ENCODE measurements at regions not wholly inside any gene's neighbourhood (a gene's known extent, or its start where the extent isn't known, plus 50 kb on each side); places are given as distances from the start of the nearest gene placed in this dataset.
"Not testable (repeated sequence)": the region's sequence is repeated elsewhere in the genome, so short reads cannot be mapped to it uniquely, and the experiment has no call there.

- no peak for DNase-seq (ENCODE audit: low spot score)
Observed at GRCh38 chr13:74298923-74299322, 164.7 kb upstream of the KLF12 start.

DNA sequence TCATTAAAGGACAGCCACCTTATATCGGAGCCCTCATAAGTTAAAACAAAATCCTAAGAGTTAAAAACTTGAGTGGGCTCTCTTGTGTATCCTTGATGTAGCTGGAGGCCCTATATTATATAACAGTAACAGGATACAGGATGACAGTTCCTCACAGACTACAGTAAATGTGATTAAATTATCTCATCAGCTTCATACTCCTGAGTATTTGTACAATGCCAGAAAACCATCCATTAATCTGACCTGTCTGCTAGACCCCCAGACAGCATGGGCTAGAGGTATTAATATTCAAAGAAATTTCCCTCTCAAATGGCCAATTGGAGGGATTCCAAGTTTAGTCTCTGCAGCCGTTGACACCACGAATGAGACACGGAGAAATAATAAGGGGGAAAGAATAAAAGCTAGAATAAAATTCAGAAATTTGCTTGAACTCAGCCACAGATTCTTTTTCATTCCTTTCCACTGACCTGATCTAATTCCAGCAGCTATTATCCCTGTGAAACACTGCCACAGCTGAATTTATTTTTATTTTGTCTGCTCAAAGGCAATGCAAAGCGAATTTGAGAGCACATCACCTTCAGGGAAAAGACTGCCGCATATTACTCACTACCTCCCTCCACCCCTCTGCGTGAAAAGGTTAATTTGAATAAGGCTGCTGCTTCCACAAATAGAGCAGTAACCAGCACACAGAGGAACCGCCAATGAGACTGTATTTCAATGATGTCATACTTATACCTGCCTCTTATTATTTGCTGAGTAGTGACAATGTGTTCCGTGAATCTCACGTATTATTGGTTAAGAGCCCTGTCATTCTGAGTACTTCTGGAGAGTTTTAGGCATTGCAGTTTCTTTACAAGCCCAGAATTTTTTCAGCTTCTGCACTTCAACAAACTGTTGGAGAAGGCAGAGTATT lies 155.9 kb upstream of the KLF12 start:
- peak; percentile 73 for DNase-seq (ENCODE audit: low spot score)

DNA sequence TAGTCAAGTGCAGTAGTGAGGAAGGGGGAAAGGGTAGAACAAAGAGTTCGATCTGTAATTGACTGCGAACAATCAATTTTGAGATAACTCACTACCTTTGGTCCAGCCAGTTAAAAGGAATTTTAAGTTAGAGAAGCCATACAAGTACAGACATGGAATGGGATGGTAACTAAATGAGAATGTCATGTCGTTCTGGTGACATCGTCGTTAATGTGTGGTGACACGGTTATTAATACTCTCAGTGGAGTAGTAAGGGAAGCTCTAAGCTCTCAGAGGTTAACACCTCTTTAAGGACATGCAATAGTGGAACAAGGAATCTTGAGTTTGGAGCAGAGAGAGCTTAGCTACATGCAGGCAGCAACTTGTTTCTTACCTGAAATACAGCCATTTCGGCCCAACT lies 154.9 kb upstream of the KLF12 start:
- DNase-seq (ENCODE audit: low spot score) = peak; percentile 34

- peak; percentile 87 for DNase-seq (ENCODE audit: low spot score)
Observed at GRCh38 chr13:74288361-74288911, 154.2 kb upstream of the KLF12 start.

DNA sequence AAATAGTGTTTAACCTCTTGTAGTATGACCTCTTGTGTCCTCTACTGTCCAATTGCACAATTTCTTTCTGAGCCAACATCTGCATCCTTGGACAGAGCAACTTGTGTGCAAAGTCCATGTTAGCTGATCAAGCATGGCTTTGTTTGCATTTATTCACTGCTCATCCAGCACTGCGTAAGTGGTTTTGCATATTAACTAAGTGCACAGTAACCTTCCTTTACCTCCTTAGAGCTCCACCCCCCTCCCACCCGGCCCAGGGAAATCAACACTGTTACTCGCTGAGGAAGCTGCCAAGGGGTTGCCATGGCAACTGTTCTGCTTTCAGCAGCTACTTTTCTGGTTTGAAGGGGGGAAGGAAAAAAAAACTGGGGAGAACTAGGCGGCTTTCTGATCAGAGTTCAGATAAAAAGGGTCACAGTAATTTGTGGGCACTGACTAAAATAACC lies 153.5 kb upstream of the KLF12 start:
- DNase-seq (ENCODE audit: low spot score) = peak; percentile 98

DNA sequence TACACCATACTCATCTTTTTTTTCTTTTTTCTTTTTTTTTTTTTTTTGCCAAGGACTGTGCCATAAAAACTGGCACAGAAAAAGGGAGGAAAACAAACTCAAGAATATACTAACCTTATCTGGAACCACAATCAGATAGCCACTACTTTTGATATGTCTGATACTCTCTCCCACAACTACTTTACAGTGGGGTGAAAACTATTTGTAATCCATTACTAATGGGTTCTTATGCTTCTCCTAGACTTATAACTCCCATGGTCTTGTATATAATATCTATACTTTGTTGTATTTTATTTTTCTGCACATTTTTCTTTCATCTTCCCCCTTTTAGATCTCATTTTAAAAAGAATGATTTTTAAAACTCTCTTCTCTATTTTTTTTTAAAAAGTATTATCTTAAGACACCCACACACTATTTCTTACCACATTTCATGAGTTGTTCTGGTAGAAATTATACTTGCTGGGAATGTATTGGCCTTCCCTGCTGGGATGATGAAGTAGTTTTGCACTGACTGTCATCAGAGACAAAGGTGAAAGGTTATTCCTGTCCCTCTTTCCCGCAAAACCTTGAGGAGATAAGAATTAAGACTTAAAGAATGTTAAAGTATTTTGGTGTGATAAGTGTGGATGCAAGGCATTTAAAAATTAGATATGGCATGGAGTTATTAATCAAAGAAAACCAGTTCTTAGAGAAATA lies 146.7 kb upstream of the KLF12 start:
- no peak for DNase-seq (ENCODE audit: low spot score)

DNA sequence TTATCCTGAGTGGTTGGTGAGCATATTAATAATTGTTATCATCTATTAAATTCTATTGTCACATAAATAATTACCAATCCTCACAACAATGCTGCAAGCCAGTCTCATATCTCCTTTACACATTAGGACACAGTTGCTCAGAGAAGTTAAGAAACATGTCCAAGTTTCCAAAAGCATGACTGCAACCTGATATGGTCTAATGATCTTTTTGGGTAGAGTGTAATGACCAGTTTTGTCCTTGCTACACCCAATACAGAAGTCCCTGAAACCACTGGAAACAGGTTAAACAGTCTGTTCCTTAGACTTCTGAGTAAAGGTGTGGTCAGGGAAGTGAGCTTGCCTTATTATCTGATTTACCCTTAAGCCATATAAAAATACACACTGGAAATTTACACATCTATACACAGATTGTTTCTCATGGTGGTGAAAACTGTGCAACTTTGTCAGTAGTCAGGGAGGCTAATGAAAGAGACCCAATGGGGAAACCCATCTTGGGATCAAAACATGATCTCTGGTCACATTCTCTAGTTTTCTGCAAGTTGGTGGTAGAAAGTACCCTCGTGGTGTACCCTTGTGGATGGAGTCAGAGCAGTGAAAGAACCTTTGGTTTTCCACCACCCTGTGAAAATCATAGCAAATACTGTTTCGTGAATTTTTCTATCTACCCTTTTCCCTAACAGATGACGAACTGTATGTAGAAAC lies 146.0 kb upstream of the KLF12 start:
- DNase-seq (ENCODE audit: low spot score) = no peak

- DNase-seq (ENCODE audit: low spot score) = no peak
Observed at GRCh38 chr13:74278901-74279300, 144.7 kb upstream of the KLF12 start.

GRCh38 chr13:74274916-74275315 lies 140.7 kb upstream of the KLF12 start:
- no peak for DNase-seq (ENCODE audit: low spot score)

- DNase-seq (ENCODE audit: low spot score) = no peak
Observed at GRCh38 chr13:74273581-74273980, 139.4 kb upstream of the KLF12 start.

GRCh38 chr13:74272826-74273225 lies 138.6 kb upstream of the KLF12 start:
- DNase-seq (ENCODE audit: low spot score) = no peak

DNA sequence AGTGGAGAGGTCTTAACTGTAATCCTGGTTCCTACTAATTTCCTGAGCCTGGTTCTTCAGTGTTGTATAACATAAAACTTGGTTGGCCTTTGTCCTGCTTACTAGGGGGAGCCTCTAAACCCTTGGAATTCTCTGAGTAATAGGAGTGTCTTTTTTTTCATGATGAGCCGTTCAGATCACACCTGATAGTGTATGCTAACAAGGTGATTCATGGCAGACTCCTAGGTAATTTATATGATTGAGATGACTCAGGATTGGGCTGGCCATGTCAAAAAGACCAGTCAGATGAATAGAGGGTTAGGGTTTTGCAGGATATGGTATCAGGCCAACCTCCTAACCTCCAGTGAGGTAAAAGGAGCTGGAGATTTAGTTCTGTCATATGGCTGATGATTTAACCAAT lies 135.8 kb upstream of the KLF12 start:
- peak; percentile 61 for DNase-seq (ENCODE audit: low spot score)

- DNase-seq (ENCODE audit: low spot score) = no peak
Observed at GRCh38 chr13:74266861-74267260, 132.7 kb upstream of the KLF12 start.

GRCh38 chr13:74266309-74266708 lies 132.1 kb upstream of the KLF12 start:
- DNase-seq (ENCODE audit: low spot score) = no peak

GRCh38 chr13:74264333-74264732 lies 130.1 kb upstream of the KLF12 start:
- DNase-seq (ENCODE audit: low spot score) = no peak

DNA sequence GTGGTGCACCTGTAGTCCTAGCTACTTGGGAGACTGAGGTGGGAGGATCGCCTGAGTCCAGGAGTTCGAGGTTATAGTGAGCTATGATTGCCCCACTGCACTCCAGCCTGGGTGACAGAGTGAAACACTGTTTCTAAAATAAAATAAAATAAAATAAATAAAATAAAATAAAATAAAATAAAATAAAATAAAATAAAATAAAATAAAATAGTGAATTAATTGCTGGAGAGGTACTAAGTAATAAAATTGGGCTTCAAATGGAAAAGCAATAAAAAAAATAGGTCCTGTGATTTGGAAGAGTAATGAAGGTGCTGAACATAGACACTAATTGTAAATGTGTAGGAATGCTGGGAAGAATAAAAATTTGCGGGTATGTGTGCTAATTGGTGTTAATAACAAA lies 126.2 kb upstream of the KLF12 start:
- not testable (repeated sequence) for DNase-seq (ENCODE audit: low spot score)

GRCh38 chr13:74259641-74260040 lies 125.4 kb upstream of the KLF12 start:
- DNase-seq (ENCODE audit: low spot score) = no peak

DNA sequence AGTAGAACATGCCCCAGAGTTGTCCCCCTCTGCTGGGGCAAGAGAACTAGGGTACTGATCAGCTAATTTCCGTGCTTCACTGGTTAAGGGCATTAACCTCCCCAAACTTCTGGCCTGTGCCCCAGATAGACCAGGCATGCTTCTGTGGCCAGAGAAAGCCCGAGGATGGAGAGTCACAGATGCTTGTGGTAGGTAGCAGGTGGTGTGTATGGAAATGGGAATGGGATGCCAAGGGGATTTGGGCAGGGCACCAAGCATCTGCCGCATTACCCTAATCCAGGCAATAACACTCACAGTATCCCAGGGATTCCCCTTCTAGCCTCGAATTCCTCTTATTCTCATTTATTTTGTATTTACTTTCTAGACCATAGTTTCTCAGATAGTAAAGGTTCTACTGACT lies 124.8 kb upstream of the KLF12 start:
- no peak for DNase-seq (ENCODE audit: low spot score)

DNA sequence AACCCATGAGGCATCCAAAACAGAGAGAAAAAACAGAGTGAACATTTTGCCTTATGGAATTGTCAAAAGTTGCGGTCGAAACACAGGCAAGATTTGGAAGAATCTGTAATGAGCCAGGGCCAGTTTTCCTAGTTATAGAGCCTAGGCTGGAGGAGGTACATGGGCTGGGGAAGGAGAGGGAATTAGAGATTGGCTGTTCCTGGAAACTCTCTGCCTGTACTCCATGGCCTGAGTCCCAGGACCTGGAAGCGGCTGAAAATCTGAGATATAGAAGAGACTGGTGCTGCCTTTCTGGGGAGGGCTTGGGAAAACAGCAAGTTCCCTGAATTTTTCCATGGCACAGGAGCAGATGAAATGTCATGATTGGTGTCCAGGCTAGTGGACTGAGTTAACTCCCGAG lies 122.8 kb upstream of the KLF12 start:
- no peak for DNase-seq (ENCODE audit: low spot score)

DNA sequence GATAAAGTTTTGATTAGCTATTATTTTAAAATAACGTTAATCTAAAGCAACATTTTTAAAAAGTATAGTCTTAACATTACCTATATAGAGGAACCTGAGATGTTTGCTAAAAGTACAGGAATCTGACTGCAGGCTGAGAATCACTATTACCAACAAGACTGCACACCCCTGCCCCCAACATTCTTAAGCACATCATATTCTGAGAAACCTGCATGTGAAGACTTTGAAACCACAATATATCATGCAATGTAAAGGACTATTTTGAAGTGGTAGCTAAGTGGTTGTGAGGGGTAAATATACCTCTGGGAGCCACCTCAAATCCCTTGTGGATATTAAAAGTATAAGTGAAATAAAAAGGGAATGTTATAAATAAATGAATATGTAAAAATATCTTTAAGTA lies 119.0 kb upstream of the KLF12 start:
- DNase-seq (ENCODE audit: low spot score) = no peak

GRCh38 chr13:74251778-74252519 lies 117.7 kb upstream of the KLF12 start:
- DNase-seq (ENCODE audit: low spot score) = no peak

All from HT-29 (cell line).